ENCODE measurements at regions not wholly inside any gene's neighbourhood (a gene's known extent, or its start where the extent isn't known, plus 50 kb on each side); places are given as distances from the start of the nearest gene placed in this dataset.

- H3K27me3 ChIP-seq = no peaks in the 10 kb centered on the region
- TF ChIP-seq POLR2AphosphoS5 (IDR thresholded peaks at IDR 0.05) (no peak), EP300 (IDR thresholded peaks at IDR 0.05) (no peak)
- H3K4me1 ChIP-seq = no peaks in the 10 kb centered on the region
- no peaks in the 10 kb centered on the region for H3K36me3 ChIP-seq
- no peak overlapping the region for H3K27ac ChIP-seq
- intact Hi-C loops (cut with DNase I; ENCODE audit: low total_unique reads) = no loop called here
- no peaks in the 10 kb centered on the region for H3K9me3 ChIP-seq
- WGBS, 5 donors = 54 to 72% (median 63%) methylated on average over 6 of the region's 6 CpGs
- no peak for DNase-seq
- no peak overlapping the region for H3K4me3 ChIP-seq
These were observed 95.6 kb upstream of the ANKH start for GRCh38 chr5:14967166-14967565.

- no peaks in the 10 kb centered on the region for H3K36me3 ChIP-seq
- TF ChIP-seq EP300 (IDR thresholded peaks at IDR 0.05) (no peak), POLR2A (IDR thresholded peaks at IDR 0.05) (no peak), POLR2AphosphoS5 (IDR thresholded peaks at IDR 0.05) (no peak), CTCF (IDR thresholded peaks at IDR 0.05) (no peak)
- no peaks in the 10 kb centered on the region for H3K9me3 ChIP-seq
- 72 to 90% (median 89%) methylated on average over 1 of the region's 1 CpG for WGBS, 5 donors
- no peaks in the 10 kb centered on the region for H3K4me1 ChIP-seq
- H3K4me3 ChIP-seq = no peak overlapping the region
- no peaks in the 10 kb centered on the region for H3K27me3 ChIP-seq
- intact Hi-C loops (cut with DNase I; ENCODE audit: low total_unique reads) = no loop called here
- no peak for DNase-seq
- no peak overlapping the region for H3K27ac ChIP-seq
These were observed 94.2 kb upstream of the ANKH start for GRCh38 chr5:14965815-14966214.

GRCh38 chr5:14962604-14963003 is 91.0 kb upstream of the ANKH start:
- no peak for TF ChIP-seq POLR2A (IDR thresholded peaks at IDR 0.05)
- TF ChIP-seq POLR2AphosphoS5 (IDR thresholded peaks at IDR 0.05) = no peak
- TF ChIP-seq CTCF (IDR thresholded peaks at IDR 0.05) = no peak
- no peak for TF ChIP-seq EP300 (IDR thresholded peaks at IDR 0.05)
- H3K36me3 ChIP-seq = no peaks in the 10 kb centered on the region
- no peak for DNase-seq
- H3K4me1 ChIP-seq = no peaks in the 10 kb centered on the region
- intact Hi-C loops (cut with DNase I; ENCODE audit: low total_unique reads) = no loop called here
- no peaks in the 10 kb centered on the region for H3K27me3 ChIP-seq
- WGBS, 5 donors = 60 to 74% (median 64%) methylated on average over 2 of the region's 2 CpGs
- H3K27ac ChIP-seq = no peak overlapping the region
- no peaks in the 10 kb centered on the region for H3K9me3 ChIP-seq
- no peak overlapping the region for H3K4me3 ChIP-seq

DNA sequence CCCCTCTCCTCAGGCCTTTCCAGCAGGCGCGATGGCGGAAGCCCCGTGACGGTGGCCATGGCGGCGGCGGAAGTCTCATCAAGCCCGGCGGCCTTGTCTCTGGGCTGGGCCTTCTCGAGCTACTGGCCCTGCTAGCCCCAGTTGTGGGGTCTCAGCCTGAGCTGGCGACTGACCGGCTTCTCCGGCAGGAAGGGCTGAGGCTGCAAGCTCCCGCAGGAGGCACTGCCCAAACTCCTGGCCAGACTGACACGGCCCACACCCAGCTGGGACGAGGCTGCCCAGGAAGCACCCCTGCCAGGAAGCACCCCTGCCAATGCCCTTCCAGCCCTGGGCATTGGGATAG is 88.5 kb upstream of the ANKH start:
- Histone ChIP-seq H3K4me3 (no peak overlapping the region), H3K27ac (no peak overlapping the region), H3K9me3 (no peaks in the 10 kb centered on the region), H3K27me3 (no peaks in the 10 kb centered on the region), H3K36me3 (no peaks in the 10 kb centered on the region), H3K4me1 (no peaks in the 10 kb centered on the region)
- 92 to 100% (median 95%) methylated on average over 7 to 17 of the region's 17 CpGs for WGBS, 5 donors
- no peak for TF ChIP-seq CTCF (IDR thresholded peaks at IDR 0.05)
- no peak for TF ChIP-seq EP300 (IDR thresholded peaks at IDR 0.05)
- no peak for TF ChIP-seq POLR2AphosphoS5 (IDR thresholded peaks at IDR 0.05)
- no peak for TF ChIP-seq POLR2A (IDR thresholded peaks at IDR 0.05)
- intact Hi-C loops (cut with DNase I; ENCODE audit: low total_unique reads) = no loop called here
- no peak for DNase-seq

GRCh38 chr5:14959399-14960119 is 88.0 kb upstream of the ANKH start:
- 75 to 86% (median 80%) methylated on average over 11 to 12 of the region's 12 CpGs for WGBS, 5 donors
- DNase-seq = no peak
- Histone ChIP-seq H3K4me3 (no peak overlapping the region), H3K27ac (no peak overlapping the region), H3K36me3 (no peaks in the 10 kb centered on the region), H3K4me1 (no peaks in the 10 kb centered on the region), H3K27me3 (no peaks in the 10 kb centered on the region), H3K9me3 (no peaks in the 10 kb centered on the region)
- TF ChIP-seq CTCF (IDR thresholded peaks at IDR 0.05) = no peak
- TF ChIP-seq EP300 (IDR thresholded peaks at IDR 0.05) = no peak
- TF ChIP-seq POLR2AphosphoS5 (IDR thresholded peaks at IDR 0.05) = no peak
- TF ChIP-seq POLR2A (IDR thresholded peaks at IDR 0.05) = no peak
- intact Hi-C loops (cut with DNase I; ENCODE audit: low total_unique reads) = no loop called here
